ENCODE measurements at regions not wholly inside any gene's neighbourhood (a gene's known extent, or its start where the extent isn't known, plus 50 kb on each side); places are given as distances from the start of the nearest gene placed in this dataset.

DNA sequence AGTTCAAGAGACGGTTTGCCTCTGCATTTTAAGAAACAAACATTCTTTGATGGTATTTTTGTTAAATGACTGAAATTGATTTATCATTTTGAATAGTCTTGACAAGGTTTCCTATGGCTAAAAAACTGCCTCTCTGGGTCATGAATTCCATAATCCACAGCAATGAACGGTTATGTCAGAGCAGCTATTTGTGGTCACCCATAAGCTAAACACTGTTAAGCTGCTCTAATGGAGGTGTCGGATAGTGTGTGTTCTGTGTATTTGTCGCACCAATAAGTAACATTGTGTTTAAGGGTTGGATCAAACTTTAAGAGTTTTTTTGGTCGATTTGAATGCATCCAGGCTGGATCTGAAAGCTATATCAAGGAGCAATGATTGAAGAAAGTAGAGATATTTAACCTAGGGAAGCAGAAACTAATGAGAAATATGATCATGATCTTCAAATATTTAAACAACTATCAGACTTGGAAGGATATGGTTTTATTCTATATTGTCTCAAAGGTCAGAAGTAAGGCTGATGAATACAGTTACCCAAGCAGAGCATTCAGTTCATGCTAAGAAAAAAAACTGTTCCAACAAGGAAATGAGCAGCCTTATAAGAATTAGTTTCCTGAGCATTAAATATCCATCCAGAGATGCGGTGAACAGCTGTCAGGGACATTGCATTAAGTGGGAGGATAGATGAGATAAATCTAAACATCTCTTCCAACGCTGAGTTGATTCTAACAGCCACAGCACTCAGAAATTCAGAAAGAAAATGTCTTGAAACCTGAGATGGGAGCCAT, 232.3 kb upstream of the RPS6KA3 start:
- TF ChIP-seq, protein P1, sequence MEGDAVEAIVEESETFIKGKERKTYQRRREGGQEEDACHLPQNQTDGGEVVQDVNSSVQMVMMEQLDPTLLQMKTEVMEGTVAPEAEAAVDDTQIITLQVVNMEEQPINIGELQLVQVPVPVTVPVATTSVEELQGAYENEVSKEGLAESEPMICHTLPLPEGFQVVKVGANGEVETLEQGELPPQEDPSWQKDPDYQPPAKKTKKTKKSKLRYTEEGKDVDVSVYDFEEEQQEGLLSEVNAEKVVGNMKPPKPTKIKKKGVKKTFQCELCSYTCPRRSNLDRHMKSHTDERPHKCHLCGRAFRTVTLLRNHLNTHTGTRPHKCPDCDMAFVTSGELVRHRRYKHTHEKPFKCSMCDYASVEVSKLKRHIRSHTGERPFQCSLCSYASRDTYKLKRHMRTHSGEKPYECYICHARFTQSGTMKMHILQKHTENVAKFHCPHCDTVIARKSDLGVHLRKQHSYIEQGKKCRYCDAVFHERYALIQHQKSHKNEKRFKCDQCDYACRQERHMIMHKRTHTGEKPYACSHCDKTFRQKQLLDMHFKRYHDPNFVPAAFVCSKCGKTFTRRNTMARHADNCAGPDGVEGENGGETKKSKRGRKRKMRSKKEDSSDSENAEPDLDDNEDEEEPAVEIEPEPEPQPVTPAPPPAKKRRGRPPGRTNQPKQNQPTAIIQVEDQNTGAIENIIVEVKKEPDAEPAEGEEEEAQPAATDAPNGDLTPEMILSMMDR (IDR thresholded peaks at IDR 0.05): no peak
- TF ChIP-seq POLR2A (IDR thresholded peaks at IDR 0.05): no peak

Measured in gastroesophageal sphincter (tissue), 3 donors.